ENCODE measurements at regions not wholly inside any gene's neighbourhood (a gene's known extent, or its start where the extent isn't known, plus 50 kb on each side); places are given as distances from the start of the nearest gene placed in this dataset.

DNA sequence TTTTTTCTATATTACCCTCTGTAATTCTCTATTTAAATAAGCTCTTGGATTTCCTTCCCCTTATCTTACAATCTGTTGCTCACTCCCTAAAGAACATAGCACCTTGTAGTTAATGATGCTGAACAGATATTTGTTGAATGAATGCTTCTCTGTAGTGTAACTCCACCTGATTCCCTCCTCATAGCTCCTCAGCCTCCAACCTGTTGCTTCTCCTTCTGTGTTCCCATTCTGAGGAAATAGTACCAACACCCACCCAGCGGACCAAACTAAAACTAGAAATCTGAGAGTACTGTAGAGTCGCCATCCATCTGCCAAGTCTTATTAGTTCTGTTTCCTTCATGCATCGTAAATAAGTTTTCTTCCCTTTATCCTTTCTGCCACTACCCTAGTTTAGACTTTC is 55.5 kb upstream of the GNB4 start:
- no peaks in the 10 kb centered on the region for H3K4me1 ChIP-seq (ENCODE audit: insufficient read depth, low read length)
- no peak for DNase-seq (ENCODE audit: insufficient read length, low spot score, missing footprints)
- no peak for TF ChIP-seq CTCF (IDR thresholded peaks at IDR 0.05; ENCODE audit: extremely low read depth, low read depth, low read length)

GRCh38 chr3:179509701-179510100 is 53.0 kb upstream of the ACTL6A start:
- Histone ChIP-seq H3K27me3 (ENCODE audit: insufficient read depth, low read length) (no peaks in the 10 kb centered on the region), H3K79me2 (ENCODE audit: insufficient read depth, low read length) (no peaks in the 10 kb centered on the region), H3K4me2 (ENCODE audit: insufficient read depth, low read length) (no peak overlapping the region), H3K36me3 (ENCODE audit: insufficient read depth, low read length) (no peaks in the 10 kb centered on the region), H3K27ac (ENCODE audit: low read depth, low read length) (no peak overlapping the region), H3K4me3 (ENCODE audit: insufficient read depth, low read length) (no peak overlapping the region), H3K9me3 (ENCODE audit: low read depth, low read length) (no peaks in the 10 kb centered on the region), H3K4me1 (ENCODE audit: insufficient read depth, low read length) (no peaks in the 10 kb centered on the region), H4K20me1 (ENCODE audit: insufficient read depth, low read length) (no peaks in the 10 kb centered on the region), H2AFZ (ENCODE audit: low read length) (no peak overlapping the region)
- DNase-seq (ENCODE audit: insufficient read length, low spot score, missing footprints), result no peak
- no peak for TF ChIP-seq CTCF (IDR thresholded peaks at IDR 0.05; ENCODE audit: extremely low read depth, low read depth, low read length)

More for the DNA sequence above, 55.5 kb upstream of the GNB4 start:
- no peaks in the 10 kb centered on the region for H3K79me2 ChIP-seq (ENCODE audit: insufficient read depth, low read length)
- H2AFZ ChIP-seq (ENCODE audit: low read length), result no peak overlapping the region
- no peaks in the 10 kb centered on the region for H4K20me1 ChIP-seq (ENCODE audit: insufficient read depth, low read length)
- H3K27ac ChIP-seq (ENCODE audit: low read depth, low read length), result no peak overlapping the region
- H3K4me3 ChIP-seq (ENCODE audit: insufficient read depth, low read length), result no peak overlapping the region
- no peaks in the 10 kb centered on the region for H3K27me3 ChIP-seq (ENCODE audit: insufficient read depth, low read length)
- H3K9me3 ChIP-seq (ENCODE audit: low read depth, low read length), result no peaks in the 10 kb centered on the region
- no peak overlapping the region for H3K4me2 ChIP-seq (ENCODE audit: insufficient read depth, low read length)
- no peaks in the 10 kb centered on the region for H3K36me3 ChIP-seq (ENCODE audit: insufficient read depth, low read length)

GRCh38 chr3:179510496-179510895 is 52.2 kb upstream of the ACTL6A start:
- Histone ChIP-seq H4K20me1 (ENCODE audit: insufficient read depth, low read length) (no peaks in the 10 kb centered on the region), H3K79me2 (ENCODE audit: insufficient read depth, low read length) (no peaks in the 10 kb centered on the region), H3K4me2 (ENCODE audit: insufficient read depth, low read length) (no peak overlapping the region), H3K4me3 (ENCODE audit: insufficient read depth, low read length) (no peak overlapping the region), H3K9me3 (ENCODE audit: low read depth, low read length) (no peaks in the 10 kb centered on the region), H3K27ac (ENCODE audit: low read depth, low read length) (no peak overlapping the region), H3K27me3 (ENCODE audit: insufficient read depth, low read length) (no peaks in the 10 kb centered on the region), H3K4me1 (ENCODE audit: insufficient read depth, low read length) (no peaks in the 10 kb centered on the region), H3K36me3 (ENCODE audit: insufficient read depth, low read length) (no peaks in the 10 kb centered on the region), H2AFZ (ENCODE audit: low read length) (no peak overlapping the region)
- DNase-seq (ENCODE audit: insufficient read length, low spot score, missing footprints), result no peak
- no peak for TF ChIP-seq CTCF (IDR thresholded peaks at IDR 0.05; ENCODE audit: extremely low read depth, low read depth, low read length)

DNA sequence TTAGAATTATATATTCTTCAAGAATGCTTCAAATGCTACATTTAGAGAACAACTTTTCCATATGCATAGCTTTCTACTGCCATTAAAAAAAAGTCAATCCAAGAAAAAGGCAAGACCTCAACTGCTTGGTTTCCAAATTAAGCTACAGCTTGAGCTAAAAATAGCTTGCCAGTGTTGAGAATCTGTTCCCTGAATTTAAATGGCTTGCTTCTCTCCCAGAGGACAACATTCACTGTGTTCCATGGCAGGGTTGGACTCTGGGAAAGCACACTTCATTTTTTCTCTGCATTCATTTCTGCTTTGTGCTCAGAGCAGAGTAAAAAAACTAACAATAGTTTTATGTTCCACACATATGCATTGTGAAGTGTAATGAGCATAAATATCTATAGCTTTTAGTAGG is 50.3 kb upstream of the ACTL6A start:
- Histone ChIP-seq H2AFZ (ENCODE audit: low read length) (no peak overlapping the region), H3K27me3 (ENCODE audit: insufficient read depth, low read length) (no peaks in the 10 kb centered on the region), H3K4me1 (ENCODE audit: insufficient read depth, low read length) (no peaks in the 10 kb centered on the region), H3K27ac (ENCODE audit: low read depth, low read length) (no peak overlapping the region), H3K36me3 (ENCODE audit: insufficient read depth, low read length) (no peaks in the 10 kb centered on the region), H3K79me2 (ENCODE audit: insufficient read depth, low read length) (no peaks in the 10 kb centered on the region), H3K4me2 (ENCODE audit: insufficient read depth, low read length) (no peak overlapping the region), H3K4me3 (ENCODE audit: insufficient read depth, low read length) (no peak overlapping the region), H3K9me3 (ENCODE audit: low read depth, low read length) (no peaks in the 10 kb centered on the region), H4K20me1 (ENCODE audit: insufficient read depth, low read length) (no peaks in the 10 kb centered on the region)
- DNase-seq (ENCODE audit: insufficient read length, low spot score, missing footprints), result peak; percentile 6
- TF ChIP-seq CTCF (IDR thresholded peaks at IDR 0.05; ENCODE audit: extremely low read depth, low read depth, low read length), result no peak
